Cerebellar cortex (tissue), 1 donor: ENCODE measurements at regions not wholly inside any gene's neighbourhood (a gene's known extent, or its start where the extent isn't known, plus 50 kb on each side); places are given as distances from the start of the nearest gene placed in this dataset.

Experiments
- DNase-seq: peaks from one replicate; pipeline ENCODE4 v3.0.0-alpha.2; 2015; ENCODE audit warnings: low spot score

DNA sequence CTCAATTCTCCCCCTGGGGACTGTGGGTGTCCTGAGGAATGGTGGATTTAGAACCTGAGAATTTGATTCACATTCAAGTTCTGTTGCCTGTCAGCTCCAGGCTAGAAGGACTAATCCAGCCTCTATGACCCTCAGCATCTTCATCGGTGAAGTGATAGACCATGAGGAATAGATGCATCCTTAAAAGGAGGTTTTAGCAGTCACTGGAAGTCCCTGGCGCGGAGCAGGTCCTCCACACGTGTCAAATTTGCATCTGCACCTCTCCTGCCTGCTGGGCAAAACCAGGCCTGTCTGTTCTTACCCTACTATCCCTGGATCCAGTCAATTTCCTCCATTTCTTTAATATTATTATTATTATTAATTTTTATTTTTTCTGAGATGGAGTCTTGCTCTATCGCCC lies 808.4 kb downstream of the TBC1D22A start:
- DNase-seq: no peak

DNA sequence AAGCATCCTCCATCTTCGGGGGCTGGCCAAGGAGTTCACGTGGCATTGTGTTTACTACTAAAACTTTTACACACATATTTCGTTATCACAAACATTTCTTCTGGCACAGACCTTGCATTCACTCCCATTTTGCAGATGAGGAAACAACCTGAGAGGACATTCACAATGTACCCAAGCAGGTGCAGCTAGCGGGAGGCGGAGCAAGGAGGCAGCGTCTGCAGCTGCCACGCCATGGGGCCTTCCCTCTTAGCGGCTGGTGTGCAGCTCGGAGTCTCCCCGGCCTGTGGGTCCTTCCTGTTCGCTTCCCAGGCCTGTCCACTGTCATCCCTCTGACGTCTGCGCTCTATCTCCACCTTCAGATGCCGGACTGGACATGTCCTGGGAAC lies 807.8 kb downstream of the TBC1D22A start:
- no peak for DNase-seq

DNA sequence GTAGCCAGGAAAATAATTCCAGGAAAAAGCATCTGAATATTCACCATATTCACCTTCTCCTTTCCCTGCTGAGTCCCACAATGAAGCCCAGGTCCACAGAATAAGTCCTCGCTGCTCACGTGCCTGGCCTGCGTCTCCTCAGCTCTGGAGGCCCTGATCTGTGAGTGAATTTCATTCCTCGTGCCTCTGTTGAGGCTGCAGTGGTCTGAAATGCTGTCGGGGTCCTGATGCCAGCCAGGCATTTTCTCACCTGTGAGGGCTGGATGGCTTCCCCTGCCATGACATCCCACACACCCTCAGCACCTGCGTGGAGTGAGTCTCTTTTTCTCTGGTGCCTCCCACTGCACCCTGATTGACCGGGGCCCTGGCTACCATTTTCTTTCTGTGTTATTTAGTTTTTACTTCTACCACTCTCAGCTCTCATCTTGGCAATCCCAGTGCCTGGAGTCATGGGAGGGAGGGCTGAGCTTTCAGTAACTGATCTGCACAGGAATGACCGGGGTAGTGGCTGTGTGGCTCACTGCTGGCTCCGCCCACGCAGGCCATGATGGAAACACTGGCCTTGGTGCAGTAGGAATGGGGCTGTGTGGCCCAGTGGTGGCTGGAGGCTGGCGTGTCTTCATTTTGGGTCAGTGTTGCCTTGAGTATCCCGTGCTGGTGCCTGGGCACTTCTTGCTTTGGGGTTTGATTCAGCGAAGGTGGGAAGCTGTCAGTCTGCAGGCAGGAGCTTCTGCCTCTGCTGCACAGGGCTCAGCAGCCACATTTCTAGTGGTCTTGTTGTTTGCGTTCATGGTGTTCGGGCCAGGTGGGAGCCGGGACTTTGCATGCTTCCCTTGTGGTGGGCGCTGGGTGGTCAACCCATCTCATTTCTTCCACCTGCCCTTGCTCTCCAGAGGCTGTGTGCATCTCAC lies 807.2 kb downstream of the TBC1D22A start:
- DNase-seq: no peak

GRCh38 chr22:47568700-47569099 lies 806.2 kb downstream of the TBC1D22A start:
- no peak for DNase-seq

- no peak for DNase-seq
Observed at GRCh38 chr22:47567126-47568090, 805.0 kb downstream of the TBC1D22A start.

DNA sequence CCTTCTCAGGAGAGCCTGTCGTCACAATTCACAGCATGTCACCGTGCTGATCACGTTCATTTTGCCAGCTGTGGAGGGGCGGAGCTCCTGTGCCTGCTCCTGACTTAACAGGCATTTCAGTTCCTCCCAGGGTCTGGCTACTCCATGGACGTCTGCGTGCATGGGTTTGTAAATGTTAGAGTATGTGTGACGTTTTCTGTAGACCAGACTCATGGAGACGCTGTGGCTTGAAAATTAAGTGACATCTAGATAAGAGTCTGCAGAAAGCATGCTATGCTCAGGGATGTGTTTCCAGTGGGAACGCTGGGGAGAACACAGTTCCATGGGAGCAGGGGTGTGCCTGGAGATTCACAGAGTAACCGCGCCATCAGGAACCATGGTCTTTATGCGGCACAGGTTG lies 804.0 kb downstream of the TBC1D22A start:
- no peak for DNase-seq

DNA sequence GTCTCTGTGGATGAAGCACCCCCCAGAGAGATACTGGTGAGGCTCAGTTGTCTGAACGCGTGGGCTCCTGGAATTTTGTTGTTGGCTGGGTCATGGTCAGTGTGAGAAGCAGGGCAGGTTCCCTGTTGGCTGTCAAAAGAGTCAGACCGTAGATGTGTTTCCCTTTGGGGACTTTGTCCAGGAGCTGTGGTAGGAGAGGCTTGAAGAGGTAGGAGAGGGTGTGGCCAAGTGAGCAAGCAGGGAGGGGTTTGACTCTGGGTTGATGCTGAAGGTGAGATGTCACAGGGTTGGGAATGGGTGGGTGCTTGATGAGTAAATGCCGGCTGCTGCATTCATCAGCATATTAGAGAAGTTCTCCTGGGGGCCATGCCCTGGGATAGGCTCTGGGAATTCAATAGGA lies 803.2 kb downstream of the TBC1D22A start:
- DNase-seq: no peak

DNA sequence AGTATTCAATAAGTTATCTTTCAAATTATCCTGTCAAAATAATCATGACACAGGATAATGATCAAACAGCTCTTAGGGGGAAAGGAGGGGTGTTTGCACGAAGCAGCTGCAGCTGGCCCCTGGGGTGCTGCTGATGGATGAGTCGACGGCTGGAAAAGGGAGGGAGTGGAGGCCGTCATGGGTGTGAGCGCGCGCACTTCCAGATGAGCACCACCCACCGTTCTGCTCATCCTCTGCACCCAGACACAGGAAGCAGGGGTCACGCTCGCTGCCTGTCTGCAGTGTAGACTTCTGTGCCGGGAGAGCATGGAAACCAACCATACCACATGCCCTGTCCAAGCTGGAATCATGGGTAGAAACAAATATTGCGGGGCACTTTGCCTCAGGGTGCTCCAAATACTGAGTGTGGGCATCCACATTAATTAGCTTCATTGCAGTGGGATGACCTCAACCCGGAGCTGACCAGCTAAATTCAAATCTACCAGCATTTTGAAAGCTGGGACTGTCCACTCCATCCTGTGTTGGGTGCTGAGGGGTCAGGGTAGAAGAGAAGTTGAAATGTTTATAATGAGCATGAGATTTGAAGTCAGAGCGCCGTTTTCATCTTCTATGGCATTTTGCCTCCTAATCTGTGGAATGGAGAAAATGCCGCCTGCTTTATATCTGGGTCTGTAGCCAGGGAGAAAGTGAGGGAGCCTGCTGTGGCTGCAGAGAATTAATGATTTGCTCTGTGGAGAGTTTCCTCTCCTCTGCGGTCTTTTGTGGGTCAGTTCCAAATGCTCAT lies 802.4 kb downstream of the TBC1D22A start:
- no peak for DNase-seq

- no peak for DNase-seq
Observed at GRCh38 chr22:47564158-47564450, 801.7 kb downstream of the TBC1D22A start.

DNA sequence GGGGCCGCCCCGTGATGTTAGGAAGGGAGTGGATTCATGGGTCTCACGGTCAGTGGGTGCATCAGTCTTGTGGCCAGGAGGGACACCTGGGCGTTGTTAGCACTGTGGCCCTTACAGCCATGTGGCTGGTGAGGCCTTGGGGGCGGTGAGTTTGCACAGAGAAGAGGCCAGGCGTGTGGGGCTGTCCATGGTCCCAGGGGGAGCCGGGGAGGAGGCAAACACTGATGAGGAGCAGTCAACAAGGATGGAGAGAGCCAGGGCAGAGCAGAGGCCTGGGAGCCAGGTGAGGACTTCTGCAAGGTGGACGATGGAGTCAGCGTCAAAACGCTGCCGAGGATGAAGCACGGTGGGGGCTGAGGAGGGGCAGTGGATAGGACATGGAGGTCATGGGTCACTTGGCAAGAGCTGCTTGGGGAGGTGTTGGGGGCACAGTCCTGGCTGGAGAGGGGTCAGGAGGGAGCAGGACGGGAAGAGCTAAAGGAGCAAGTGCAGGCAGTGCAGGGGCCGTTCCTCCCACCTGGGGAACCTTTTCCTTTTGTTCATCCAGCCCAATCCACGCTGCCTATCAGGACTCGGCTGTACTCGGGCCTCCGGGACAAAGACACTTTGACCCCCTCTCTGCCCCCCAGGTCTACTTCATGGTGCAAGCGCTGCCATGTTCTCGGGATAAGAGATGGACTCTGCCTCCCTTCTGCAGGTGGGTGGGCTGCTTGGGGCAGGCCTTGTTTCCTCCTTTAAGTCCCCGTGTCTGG lies 801.1 kb downstream of the TBC1D22A start:
- no peak for DNase-seq

DNA sequence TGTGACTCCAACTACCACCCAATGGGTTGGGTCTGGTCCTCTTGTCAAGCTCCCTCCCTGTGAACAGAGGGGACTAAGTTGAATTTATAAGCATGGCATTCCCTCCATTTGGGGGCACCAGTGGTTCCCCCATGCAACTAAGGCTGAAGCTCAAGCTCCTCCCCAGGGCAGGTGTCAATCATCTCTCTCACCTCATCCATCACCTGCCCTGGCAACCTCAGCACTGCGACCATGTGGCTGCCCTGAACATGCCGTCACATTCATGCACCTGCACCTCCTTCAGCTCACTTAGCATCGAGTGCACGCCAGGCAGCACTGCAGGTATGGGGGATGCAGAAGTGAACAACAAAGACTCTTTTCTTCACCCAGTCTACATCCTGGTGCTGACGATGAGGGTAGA lies 799.3 kb downstream of the TBC1D22A start:
- DNase-seq: no peak

DNA sequence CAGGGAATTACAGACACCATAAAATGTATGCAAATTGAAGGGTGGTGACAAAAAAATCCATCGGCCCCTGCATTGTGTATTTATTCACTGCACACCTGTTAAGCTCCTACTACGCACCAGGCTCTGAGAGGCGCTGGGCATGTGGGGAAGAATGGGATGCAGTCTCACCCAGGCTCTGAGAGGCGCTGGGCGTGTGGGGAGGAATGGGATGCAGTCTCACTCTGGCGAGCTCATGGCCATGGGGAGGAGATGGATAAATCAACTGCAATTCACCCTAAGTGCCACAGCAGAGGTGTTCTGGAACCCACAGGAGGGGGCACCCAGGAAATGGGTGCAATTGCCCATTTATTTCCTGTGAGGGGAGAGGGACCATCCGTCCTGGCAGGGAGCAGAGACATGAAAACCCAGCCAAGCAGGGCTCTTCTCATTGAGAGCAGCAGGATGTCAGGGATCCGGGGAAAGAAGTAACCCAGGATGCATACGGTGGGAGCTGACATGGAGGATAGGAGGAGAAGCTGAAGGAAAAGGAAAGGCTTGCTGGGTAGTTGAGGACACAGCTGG lies 798.7 kb downstream of the TBC1D22A start:
- DNase-seq: no peak

GRCh38 chr22:47558828-47559700 lies 796.6 kb downstream of the TBC1D22A start:
- no peak for DNase-seq

- no peak for DNase-seq
Observed at GRCh38 chr22:47556473-47556872, 794.0 kb downstream of the TBC1D22A start.

- DNase-seq: no peak
Observed at GRCh38 chr22:47553436-47553835, 791.0 kb downstream of the TBC1D22A start.

- DNase-seq: no peak
Observed at GRCh38 chr22:47552541-47553205, 790.2 kb downstream of the TBC1D22A start.

- DNase-seq: no peak
Observed at GRCh38 chr22:47552024-47552423, 789.6 kb downstream of the TBC1D22A start.

DNA sequence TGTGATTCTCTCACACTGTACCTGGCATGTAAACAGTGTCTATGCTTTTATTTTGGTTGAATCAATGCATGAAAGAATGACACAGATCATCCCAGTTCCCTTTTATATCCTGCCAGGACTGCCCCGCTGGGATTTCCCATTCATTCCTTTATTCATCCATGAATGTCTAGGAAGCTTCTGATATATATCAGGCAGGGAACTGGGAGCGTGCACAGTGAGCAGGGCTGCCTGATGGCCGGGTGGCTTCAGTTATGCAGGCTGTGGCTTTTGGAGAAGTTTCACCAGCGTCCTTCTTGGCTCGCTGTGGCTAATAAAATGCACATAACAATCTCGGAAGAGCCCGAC lies 789.0 kb downstream of the TBC1D22A start:
- no peak for DNase-seq

DNA sequence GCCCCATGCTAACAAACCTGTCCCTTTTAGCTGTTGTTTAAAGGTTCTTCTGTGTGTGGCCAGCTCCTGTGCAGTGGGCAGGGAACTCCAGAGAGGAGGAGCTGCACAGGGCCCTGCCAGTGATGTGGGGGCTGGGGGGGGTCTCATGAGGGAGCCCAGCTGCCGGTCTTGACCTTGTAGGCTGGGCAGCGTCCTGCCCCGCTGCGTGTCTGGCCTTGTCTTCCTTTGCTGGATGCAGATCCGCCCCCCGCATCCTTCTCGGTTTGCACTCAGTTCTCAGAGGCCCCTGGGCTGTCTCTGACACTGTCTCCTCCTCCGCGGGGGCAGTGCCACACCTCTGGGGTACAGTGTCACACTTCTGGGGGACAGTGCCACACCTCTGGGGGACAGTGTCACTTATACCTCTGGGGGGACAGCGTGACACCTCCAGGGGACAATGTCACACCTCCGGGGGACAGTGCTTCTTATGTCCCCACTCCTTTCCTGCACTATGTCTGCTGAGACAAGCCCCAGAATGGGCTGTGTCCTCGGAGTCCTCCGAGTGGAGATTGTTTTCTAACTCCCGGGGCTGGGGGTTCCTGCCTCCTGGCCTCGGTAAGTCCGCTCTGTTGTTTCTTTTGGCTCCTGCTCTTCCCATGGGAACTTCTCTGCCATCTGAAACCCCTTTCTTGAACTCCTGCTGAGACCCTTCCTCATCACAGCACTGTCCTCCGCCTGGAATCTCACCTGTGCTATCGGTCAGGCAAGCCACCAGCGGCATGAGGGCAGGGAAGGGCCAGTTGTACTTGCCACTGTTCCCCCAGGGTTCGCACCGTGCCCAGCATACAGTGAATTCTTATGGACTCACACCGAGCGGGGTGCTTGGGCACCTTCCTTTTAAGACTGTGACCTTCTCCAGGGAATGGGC lies 788.3 kb downstream of the TBC1D22A start:
- DNase-seq: no peak
